Endothelial cell of umbilical vein (primary cell): ENCODE measurements at regions not wholly inside any gene's neighbourhood (a gene's known extent, or its start where the extent isn't known, plus 50 kb on each side); places are given as distances from the start of the nearest gene placed in this dataset.

ENCODE experiments used
- BruUV-seq: library from RNA; stranded (reverse); fragments of 400-500 nt; replicated peaks from 2 replicates; lab custom pipeline; 2021; lab: Mats Ljungman, UMichigan
- CTCF ChIA-PET: fragments of 300-600, 350-600 bp; sonication (Branson Sonifier 250); formaldehyde crosslinking; loops from one replicate; lab custom pipeline; 2021; ENCODE audit warnings: antibody characterized with exemption, inconsistent platforms; lab: Charles Lee
- POLR2A ChIA-PET: fragments of 300-600, 350-600 bp; sonication (Branson Sonifier 250); formaldehyde crosslinking; loops from one replicate; lab custom pipeline; 2021; ENCODE audit warnings: antibody characterized with exemption, inconsistent platforms; lab: Charles Lee
- DNase-seq: peaks from one replicate; pipeline ENCODE4 v3.0.0-alpha.2; 2011; ENCODE audit warnings: low read depth, low spot score
- FAIRE-seq: peaks from 2 replicates; lab custom pipeline; 2011; peaks lifted over from hg19 to GRCh38; lab: Jason Lieb, UNC
- H2AFZ ChIP-seq: 2 replicates; pipeline ENCODE4 v1.6.0; 2012; ENCODE audit warnings: low read depth, low read length, control low read depth, inconsistent platforms
- H3K27ac ChIP-seq: 2 replicates; pipeline ENCODE4 v1.5.1; 2011; ENCODE audit warnings: low read depth, mild to moderate bottlenecking, control low read depth, low read length, moderate library complexity; ENCODE audit not compliant: insufficient read depth
- H3K27me3 ChIP-seq, 2 experiments: 2 replicates each; pipeline versions ENCODE4 v1.6.0 to v1.6.1; 2011; ENCODE audit warnings: low read length in 2 of 2, mixed read lengths in 1 of 2; ENCODE audit not compliant: control insufficient read depth in 2 of 2, insufficient read depth in 2 of 2
- H3K36me3 ChIP-seq, 2 experiments: 2 replicates in 1 of 2; 3 replicates in 1 of 2; pipeline ENCODE4 v1.5.1; 2011; ENCODE audit warnings: low read length in 2 of 2, mild to moderate bottlenecking in 1 of 2, moderate library complexity in 1 of 2; ENCODE audit not compliant: control insufficient read depth in 2 of 2, insufficient read depth in 2 of 2; ENCODE audit errors: extremely low read depth in 1 of 2
- H3K4me1 ChIP-seq: 3 replicates; pipeline ENCODE4 v1.5.1; 2011; ENCODE audit warnings: mild to moderate bottlenecking, low read length; ENCODE audit not compliant: control insufficient read depth, insufficient read depth; ENCODE audit errors: extremely low read depth
- H3K4me2 ChIP-seq: 2 replicates; pipeline ENCODE4 v1.6.1; 2011; ENCODE audit warnings: low read length, control low read depth, mixed read lengths; ENCODE audit not compliant: insufficient read depth
- H3K4me3 ChIP-seq, 3 experiments: fragments of 200-600 bp in 1 of 3; sonication (generic), shearing (Covaris generic) in 1 of 3; replicated peaks in 1 of 3; 2 replicates each; pipeline ENCODE4 v1.5.1; 2011 to 2016; ENCODE audit warnings: control low read depth in 3 of 3, low read length in 3 of 3, mild to moderate bottlenecking in 2 of 3, inconsistent platforms in 1 of 3, low read depth in 1 of 3, moderate library complexity in 1 of 3; ENCODE audit not compliant: insufficient read depth in 1 of 3
- H3K79me2 ChIP-seq: 2 replicates; pipeline ENCODE4 v1.6.0; 2012; ENCODE audit warnings: low read length, inconsistent platforms; ENCODE audit not compliant: control insufficient read depth, insufficient read depth
- H3K9ac ChIP-seq: replicated peaks from 2 replicates; pipeline ENCODE3; 2011; ENCODE audit warnings: low read length, control low read depth; ENCODE audit not compliant: insufficient read depth; ENCODE audit errors: extremely low read depth
- H3K9me1 ChIP-seq: replicated peaks from 3 replicates; pipeline ENCODE4 v1.6.0; 2011; ENCODE audit warnings: mild to moderate bottlenecking, low read length; ENCODE audit not compliant: control insufficient read depth, insufficient read depth; ENCODE audit errors: extremely low read depth
- H3K9me3 ChIP-seq: replicated peaks from 2 replicates; pipeline ENCODE4 v1.5.1; 2012; ENCODE audit warnings: low read length, inconsistent platforms; ENCODE audit not compliant: control insufficient read depth, insufficient read depth
- H4K20me1 ChIP-seq: replicated peaks from 2 replicates; pipeline ENCODE3; 2011; ENCODE audit warnings: mild to moderate bottlenecking, low read length; ENCODE audit not compliant: control insufficient read depth, insufficient read depth; ENCODE audit errors: extremely low read depth
- CTCF ChIP-seq, 2 donors: IDR thresholded peaks; 1 replicate in 1 of 2; 2 replicates in 1 of 2; pipeline ENCODE4 v1.5.1; 2011; ENCODE audit warnings: low read length in 2 of 2, mild to moderate bottlenecking in 2 of 2, moderate library complexity in 2 of 2, control low read depth in 1 of 2, inconsistent platforms in 1 of 2, low read depth in 1 of 2; ENCODE audit not compliant: insufficient read depth in 1 of 2; ENCODE audit errors: extremely low read depth in 1 of 2
- EZH2 ChIP-seq: IDR thresholded peaks from 2 replicates; pipeline ENCODE4 v1.6.1; 2012; ENCODE audit warnings: borderline replicate concordance, low read depth, mild to moderate bottlenecking, moderate library complexity, low read length, inconsistent platforms; ENCODE audit not compliant: severe bottlenecking
- FOS ChIP-seq: IDR thresholded peaks from 2 replicates; pipeline ENCODE4 v1.6.1; 2011; ENCODE audit warnings: mild to moderate bottlenecking, low read length, moderate library complexity, borderline replicate concordance; ENCODE audit not compliant: insufficient read depth
- GATA2 ChIP-seq: IDR thresholded peaks from 2 replicates; pipeline ENCODE4 v1.7.0; 2011; ENCODE audit warnings: low read depth, mild to moderate bottlenecking, moderate library complexity, mixed read lengths, low read length; ENCODE audit not compliant: insufficient read length, insufficient read depth
- JUN ChIP-seq: IDR thresholded peaks from 2 replicates; pipeline ENCODE4 v1.6.1; 2011; ENCODE audit warnings: borderline replicate concordance, low read depth; ENCODE audit not compliant: insufficient read length, insufficient read depth
- MAX ChIP-seq: IDR thresholded peaks from 2 replicates; pipeline ENCODE4 v1.6.1; 2011; ENCODE audit not compliant: insufficient read depth, insufficient read length
- MYC ChIP-seq: IDR thresholded peaks from one replicate; pipeline ENCODE4 v1.6.1; 2011; ENCODE audit warnings: mild to moderate bottlenecking, low read depth, low read length
- POLR2A ChIP-seq: IDR thresholded peaks from 2 replicates; pipeline ENCODE4 v1.6.1; 2012; ENCODE audit warnings: low read depth, mild to moderate bottlenecking, control low read depth, low read length
- POLR2AphosphoS5 ChIP-seq: IDR thresholded peaks from 2 replicates; pipeline ENCODE4 v1.6.1; 2012; ENCODE audit warnings: low read depth, mild to moderate bottlenecking, control low read depth, low read length, moderate library complexity; ENCODE audit not compliant: insufficient read depth
- dilution Hi-C: fragments of 300-500 bp; cut with MboI; formaldehyde crosslinking; loops from one replicate; pipeline ENCODE4 v1.15.0; 2019; ENCODE audit warnings: low sequenced_read_pairs; ENCODE audit not compliant: extremely low pct_ligation_motif_present
- intact Hi-C: fragments of 100-400 bp; cut with micrococcal nuclease; formaldehyde crosslinking; loops from one replicate; pipeline ENCODE4 v1.10.0; 2022

GRCh38 chr2:126221506-126221905 is 434.5 kb upstream of the GYPC start:
- DNase-seq (no peak), FAIRE-seq (no peak)
- CTCF ChIA-PET, result no interaction called here
- Histone ChIP-seq H3K9me1 (no peaks in the 10 kb centered on the region), H3K27me3 (no peaks in the 10 kb centered on the region), H4K20me1 (no peaks in the 10 kb centered on the region), H3K79me2 (no peaks in the 10 kb centered on the region), H3K9ac (no peak overlapping the region), H3K4me2 (no peak overlapping the region), H2AFZ (no peak overlapping the region), H3K4me1 (no peaks in the 10 kb centered on the region), H3K9me3 (no peaks in the 10 kb centered on the region), H3K36me3 (no peaks in the 10 kb centered on the region), H3K27ac (no peak overlapping the region), H3K4me3 (no peak overlapping the region)
- BruUV-seq, result no TSS peak
- POLR2A ChIA-PET, result no interaction called here
- intact Hi-C loops, result no loop called here
- dilution Hi-C loops, result no loop called here
- TF ChIP-seq POLR2AphosphoS5 (no peak), MAX (no peak), JUN (no peak), GATA2 (no peak), POLR2A (no peak), MYC (no peak), FOS (no peak), EZH2 (no peak)

GRCh38 chr2:126222278-126222677 is 433.7 kb upstream of the GYPC start:
- H4K20me1 ChIP-seq, result no peaks in the 10 kb centered on the region
- no peak overlapping the region for H3K9ac ChIP-seq
- dilution Hi-C loops (no loop called here), intact Hi-C loops (no loop called here)
- FAIRE-seq (no peak), DNase-seq (no peak)
- no peaks in the 10 kb centered on the region for H3K9me3 ChIP-seq
- no peaks in the 10 kb centered on the region for H3K4me1 ChIP-seq
- H3K4me2 ChIP-seq, result no peak overlapping the region
- TF ChIP-seq EZH2, result no peak
- TF ChIP-seq POLR2A, result no peak
- TF ChIP-seq MYC, result no peak
- TF ChIP-seq GATA2, result no peak
- no peak for TF ChIP-seq POLR2AphosphoS5
- no peak for TF ChIP-seq FOS
- no peak for TF ChIP-seq CTCF (IDR thresholded peaks at IDR 0.05; ENCODE audit: extremely low read depth in 1 of 2, insufficient read depth in 1 of 2, low read depth in 1 of 2, low read length in 2 of 2)
- TF ChIP-seq MAX, result no peak
- TF ChIP-seq JUN, result no peak
- no peaks in the 10 kb centered on the region for H3K79me2 ChIP-seq
- POLR2A ChIA-PET, result no interaction called here
- H3K4me3 ChIP-seq, result no peak overlapping the region
- H3K27ac ChIP-seq, result no peak overlapping the region
- H3K27me3 ChIP-seq, result no peaks in the 10 kb centered on the region
- H3K36me3 ChIP-seq, result no peaks in the 10 kb centered on the region
- CTCF ChIA-PET, result interaction anchor here (0.6 kb wide), 1 partner anchor 13 kb away, joined by 3 read pairs; no protein-coding TSS in a partner anchor
- BruUV-seq, result no TSS peak
- H3K9me1 ChIP-seq, result no peaks in the 10 kb centered on the region
- H2AFZ ChIP-seq, result no peak overlapping the region
